ENCODE measurements at regions not wholly inside any gene's neighbourhood (a gene's known extent, or its start where the extent isn't known, plus 50 kb on each side); places are given as distances from the start of the nearest gene placed in this dataset.

GRCh38 chr18:45565280-45565970, 49.9 kb upstream of the SLC14A2 start:
- H3K27me3 ChIP-seq (ENCODE audit: control insufficient read depth in 2 of 2, insufficient read depth in 2 of 2, low read length in 2 of 2): no peaks in the 10 kb centered on the region
- peaks cover 0 to 6% of the 10 kb centered on the region in 2 donors for H3K9me3 ChIP-seq (replicated peaks in 1 of 2; ENCODE audit: control insufficient read depth in 1 of 2, insufficient read depth in 1 of 2, low read length in 2 of 2)
- H4K20me1 ChIP-seq (ENCODE audit: insufficient read depth, low read length): no peaks in the 10 kb centered on the region
- H3K36me3 Mint-ChIP-seq: no peaks in the 10 kb centered on the region
- H3K79me2 ChIP-seq (ENCODE audit: insufficient read depth, low read length): no peaks in the 10 kb centered on the region
- WGBS (ENCODE audit: insufficient coverage): 89% methylated on average over 18 of the region's 19 CpGs
- H3K27ac Mint-ChIP-seq: no peak overlapping the region
- H3K4me3 ChIP-seq (replicated peaks in 1 of 3; ENCODE audit: low read depth in 2 of 3, low read length in 3 of 3): no peak overlapping the region
- H3K4me1 ChIP-seq (ENCODE audit: control insufficient read depth in 1 of 2, insufficient read depth in 2 of 2, low read length in 2 of 2): no peaks in the 10 kb centered on the region
- H3K4me1 Mint-ChIP-seq: no peaks in the 10 kb centered on the region
- intact Hi-C loops (cut with micrococcal nuclease): no loop called here
- H3K27ac ChIP-seq (ENCODE audit: low read depth in 1 of 2, low read length in 2 of 2): no peak overlapping the region
- no peak overlapping the region for H2AFZ ChIP-seq (ENCODE audit: insufficient read depth, low read depth, low read length, poor library complexity, severe bottlenecking)
- no peak overlapping the region for H3K4me3 Mint-ChIP-seq
- DNase-seq: no peak
- no peaks in the 10 kb centered on the region for H3K36me3 ChIP-seq (replicated peaks in 1 of 2; ENCODE audit: control insufficient read depth in 1 of 2, insufficient read depth in 2 of 2, low read length in 2 of 2)
- peaks cover 0 to 14% (median 3%) of the 10 kb centered on the region in 7 donors for H3K9me3 Mint-ChIP-seq
- no peak for TF ChIP-seq CTCF (IDR thresholded peaks at IDR 0.05)
- peaks cover 0 to 6% (median 2%) of the 10 kb centered on the region in 3 donors for H3K27me3 Mint-ChIP-seq (ENCODE audit: low read depth in 3 of 3)
- no peak overlapping the region for H3K9ac ChIP-seq (ENCODE audit: insufficient read depth, low read length, poor library complexity, severe bottlenecking)
- H3K4me2 ChIP-seq (replicated peaks; ENCODE audit: extremely low read depth, low read length, poor library complexity, severe bottlenecking): no peak overlapping the region
